Body of pancreas (tissue), 4 donors: ENCODE measurements at regions not wholly inside any gene's neighbourhood (a gene's known extent, or its start where the extent isn't known, plus 50 kb on each side); places are given as distances from the start of the nearest gene placed in this dataset.

Experiments
- CTCF ChIP-seq, 7 experiments: fragments of 450-650 bp in 4 of 7; fragments of 200-600 bp in 3 of 7; sonication (generic) in 3 of 7; IDR thresholded peaks; one replicate each; pipeline ENCODE4 v1.5.1; 2016 to 2019; ENCODE audit warnings: antibody characterized with exemption in 7 of 7
- POLR2A ChIP-seq, 3 donors: fragments of 450-650 bp; IDR thresholded peaks; one replicate each; pipeline ENCODE4 v1.6.1; 2016; ENCODE audit warnings: antibody characterized with exemption in 3 of 3, mild to moderate bottlenecking in 2 of 3

GRCh38 chr15:39365873-39366272, 215.0 kb upstream of the THBS1 start:
- no peak for TF ChIP-seq CTCF (IDR thresholded peaks at IDR 0.05)
- TF ChIP-seq POLR2A (IDR thresholded peaks at IDR 0.05) = no peak
